Panc1 (cell line): ENCODE measurements at regions not wholly inside any gene's neighbourhood (a gene's known extent, or its start where the extent isn't known, plus 50 kb on each side); places are given as distances from the start of the nearest gene placed in this dataset.

ENCODE experiments used
- CTCF ChIP-seq: fragments of 450-650 bp; IDR thresholded peaks from 2 replicates; pipeline ENCODE4 v1.5.1; 2017; ENCODE audit warnings: mild to moderate bottlenecking
- POLR2AphosphoS5 ChIP-seq: IDR thresholded peaks from 2 replicates; pipeline ENCODE4 v1.6.1; 2012; ENCODE audit warnings: mild to moderate bottlenecking, low read depth, low read length, moderate library complexity
- REST ChIP-seq, 2 experiments: IDR thresholded peaks; 2 replicates each; pipeline ENCODE4 v1.6.1; 2011 to 2012; ENCODE audit warnings: low read depth in 2 of 2, control low read depth in 1 of 2, low read length in 1 of 2, mild to moderate bottlenecking in 1 of 2, moderate library complexity in 1 of 2; ENCODE audit not compliant: insufficient read depth in 1 of 2

GRCh38 chr12:88298014-88298682 lies 156.0 kb downstream of the TMTC3 start:
- TF ChIP-seq CTCF: no peak
- no peak for TF ChIP-seq POLR2AphosphoS5
- TF ChIP-seq REST (IDR thresholded peaks at IDR 0.05; ENCODE audit: insufficient read depth in 1 of 2, low read depth in 2 of 2, low read length in 1 of 2): no peak
